Right lobe of liver (tissue), 6 donors: ENCODE measurements at regions not wholly inside any gene's neighbourhood (a gene's known extent, or its start where the extent isn't known, plus 50 kb on each side); places are given as distances from the start of the nearest gene placed in this dataset.

Source experiments
- ATAC-seq, 4 donors: fragments of 200-7000 bp; cut with Tn5 transposase; one replicate each; pipeline ENCODE4 v1.9.1; 2020; ENCODE audit warnings: mild to moderate bottlenecking in 4 of 4, moderate library complexity in 4 of 4
- DNase-seq, 3 donors: peaks; one replicate each; pipeline ENCODE4 v3.0.0-alpha.2; 2020
- H3K27ac ChIP-seq, 3 donors: fragments of 200-600 bp; one replicate each; pipeline ENCODE4 v1.8.0; 2022
- H3K27me3 ChIP-seq, 2 donors: fragments of 200-600 bp; one replicate each; pipeline ENCODE4 v1.8.0; 2022
- H3K36me3 ChIP-seq, 4 donors: fragments of 200-600 bp; sonication (generic) in 1 of 4; one replicate each; pipeline versions ENCODE4 v1.5.1 to v1.8.0; 2017 to 2022; ENCODE audit warnings: control low read depth in 1 of 4
- H3K4me1 ChIP-seq, 4 donors: fragments of 200-600 bp; sonication (generic) in 1 of 4; one replicate each; pipeline versions ENCODE4 v1.5.1 to v1.8.0; 2017 to 2022; ENCODE audit warnings: control low read depth in 1 of 4
- H3K4me3 ChIP-seq, 3 donors: fragments of 200-600 bp; one replicate each; pipeline ENCODE4 v1.8.0; 2022
- H3K9me3 ChIP-seq, 4 donors: fragments of 200-600 bp; sonication (generic) in 1 of 4; one replicate each; pipeline versions ENCODE4 v1.5.1 to v1.8.0; 2017 to 2022; ENCODE audit warnings: control low read depth in 1 of 4
- CTCF ChIP-seq, 4 donors: fragments of 200-600 bp in 3 of 4; fragments of 450-650 bp in 1 of 4; IDR thresholded peaks; one replicate each; pipeline versions ENCODE4 v1.5.1 to v1.8.0; 2016 to 2022; ENCODE audit warnings: antibody characterized with exemption in 4 of 4, mild to moderate bottlenecking in 2 of 4
- POLR2A ChIP-seq: fragments of 450-650 bp; IDR thresholded peaks from one replicate; pipeline ENCODE4 v1.6.1; 2017; ENCODE audit warnings: antibody characterized with exemption, mild to moderate bottlenecking
- WGBS: methylation state at CpG from one replicate; pipeline ENCODE4 v1.1.6; 2018; ENCODE audit warnings: low coverage, low lambda C conversion rate; ENCODE audit not compliant: insufficient coverage; ENCODE audit errors: missing lambda C conversion rate; 5-methylcytosine and 5-hydroxymethylcytosine counted together
- intact Hi-C, 2 donors: fragments of 100-400 bp; cut with DNase I; formaldehyde crosslinking; loops; one replicate each; pipeline versions ENCODE4 v1.11.2 to v1.14.1; 2022
- donor health status: DM: no; HTN: yes; CAD: no.
- donor health status: DM: no; HTN: no; CAD: no.
- donor health status: DM: no; HTN: no; CAD: no.
- donor health status: DM: no; HTN: yes; CAD: no.
- donor health status: DM: no; HTN: yes; CAD: no.

GRCh38 chr5:145495196-145495595 is 339.9 kb downstream of the PRELID2 start:
- Histone ChIP-seq H3K4me3 (no peak overlapping the region), H3K27me3 (no peaks in the 10 kb centered on the region), H3K27ac (no peak overlapping the region), H3K9me3 (no peaks in the 10 kb centered on the region), H3K4me1 (no peaks in the 10 kb centered on the region), H3K36me3 (no peaks in the 10 kb centered on the region)
- whole genome bisulfite sequencing = 67% methylated on average over 1 of the region's 1 CpG
- ATAC-seq (no peak), DNase-seq (no peak)
- no peak for TF ChIP-seq POLR2A
- no peak for TF ChIP-seq CTCF (IDR thresholded peaks at IDR 0.05)
- intact Hi-C loops = no loop called here

GRCh38 chr5:145493435-145493834 is 341.7 kb downstream of the PRELID2 start:
- Histone ChIP-seq H3K4me1 (no peaks in the 10 kb centered on the region), H3K4me3 (no peak overlapping the region), H3K27me3 (no peaks in the 10 kb centered on the region), H3K9me3 (no peaks in the 10 kb centered on the region), H3K36me3 (no peaks in the 10 kb centered on the region), H3K27ac (no peak overlapping the region)
- intact Hi-C loops = no loop called here
- TF ChIP-seq CTCF (IDR thresholded peaks at IDR 0.05) (no peak), POLR2A (no peak)
- 46% methylated on average over 3 of the region's 3 CpGs for WGBS
- no peak for DNase-seq
- ATAC-seq = no peak

GRCh38 chr5:145489516-145489915 is 345.6 kb downstream of the PRELID2 start:
- intact Hi-C loops = no loop called here
- Histone ChIP-seq H3K9me3 (no peaks in the 10 kb centered on the region), H3K4me3 (no peak overlapping the region), H3K27me3 (no peaks in the 10 kb centered on the region), H3K27ac (no peak overlapping the region), H3K36me3 (no peaks in the 10 kb centered on the region), H3K4me1 (no peaks in the 10 kb centered on the region)
- no peak for TF ChIP-seq POLR2A
- TF ChIP-seq CTCF (IDR thresholded peaks at IDR 0.05) = no peak
- DNase-seq (no peak), ATAC-seq (no peak)
- WGBS = 59% methylated on average over 3 of the region's 3 CpGs

GRCh38 chr5:145484158-145484557 is 351.0 kb downstream of the PRELID2 start:
- no peaks in the 10 kb centered on the region for H3K4me1 ChIP-seq
- no peaks in the 10 kb centered on the region for H3K36me3 ChIP-seq
- WGBS = 83% methylated on average over 1 of the region's 1 CpG
- ATAC-seq = peak in 1 of 4 donors; percentile 57
- H3K27ac ChIP-seq = no peak overlapping the region
- TF ChIP-seq CTCF (IDR thresholded peaks at IDR 0.05) = no peak
- no peak for TF ChIP-seq POLR2A
- no peak overlapping the region for H3K4me3 ChIP-seq
- no peaks in the 10 kb centered on the region for H3K27me3 ChIP-seq
- intact Hi-C loops = no loop called here
- H3K9me3 ChIP-seq = no peaks in the 10 kb centered on the region
- no peak for DNase-seq

- intact Hi-C loops = no loop called here
- ATAC-seq = peak in 1 of 4 donors; percentile 32
- Histone ChIP-seq H3K27ac (no peak overlapping the region), H3K27me3 (no peaks in the 10 kb centered on the region), H3K4me3 (no peak overlapping the region), H3K9me3 (no peaks in the 10 kb centered on the region), H3K36me3 (no peaks in the 10 kb centered on the region), H3K4me1 (no peaks in the 10 kb centered on the region)
- TF ChIP-seq CTCF (IDR thresholded peaks at IDR 0.05) (no peak), POLR2A (no peak)
- no peak for DNase-seq
Observed at GRCh38 chr5:145483212-145483611, 351.9 kb downstream of the PRELID2 start.
